Liver (tissue), 8 donors: ENCODE measurements at regions not wholly inside any gene's neighbourhood (a gene's known extent, or its start where the extent isn't known, plus 50 kb on each side); places are given as distances from the start of the nearest gene placed in this dataset.

Experiments
- DNase-seq: peaks from one replicate; pipeline ENCODE4 v3.0.0-alpha.2; 2017; ENCODE audit warnings: low spot score
- H3K27ac ChIP-seq, 2 donors: one replicate each; pipeline ENCODE4 v1.7.0; 2013; ENCODE audit warnings: inconsistent platforms in 2 of 2, low read length in 2 of 2, control low read depth in 1 of 2, low read depth in 1 of 2, mild to moderate bottlenecking in 1 of 2
- H3K27me3 ChIP-seq, 4 donors: one replicate each; pipeline versions ENCODE4 v1.6.1 to v1.7.0; 2013; ENCODE audit warnings: low read length in 3 of 4, inconsistent platforms in 1 of 4, mild to moderate bottlenecking in 1 of 4, moderate library complexity in 1 of 4; ENCODE audit not compliant: control insufficient read depth in 4 of 4, insufficient read depth in 4 of 4
- H3K36me3 ChIP-seq, 4 donors: one replicate each; pipeline versions ENCODE4 v1.6.1 to v1.7.0; 2013; ENCODE audit warnings: low read length in 3 of 4, mild to moderate bottlenecking in 3 of 4, low read depth in 1 of 4, moderate library complexity in 1 of 4; ENCODE audit not compliant: control insufficient read depth in 4 of 4, insufficient read depth in 3 of 4
- H3K4me1 ChIP-seq, 4 donors: one replicate each; pipeline versions ENCODE4 v1.6.1 to v1.7.0; 2013; ENCODE audit warnings: low read length in 3 of 4, mild to moderate bottlenecking in 3 of 4, moderate library complexity in 1 of 4; ENCODE audit not compliant: control insufficient read depth in 4 of 4, insufficient read depth in 4 of 4
- H3K4me3 ChIP-seq, 3 donors: one replicate each; pipeline versions ENCODE4 v1.6.1 to v1.7.0; 2013; ENCODE audit warnings: low read length in 3 of 3, control low read depth in 1 of 3, low read depth in 1 of 3, mild to moderate bottlenecking in 1 of 3
- H3K9ac ChIP-seq, 2 donors: one replicate each; pipeline ENCODE4 v1.7.0; 2013; ENCODE audit warnings: low read length in 2 of 2, mild to moderate bottlenecking in 2 of 2, moderate library complexity in 2 of 2, control low read depth in 1 of 2, low read depth in 1 of 2
- H3K9me3 ChIP-seq, 4 donors: one replicate each; pipeline versions ENCODE4 v1.6.1 to v1.7.0; 2013; ENCODE audit warnings: low read length in 3 of 4; ENCODE audit not compliant: control insufficient read depth in 4 of 4
- EGR1 ChIP-seq, 2 donors: IDR thresholded peaks; 2 replicates each; pipeline ENCODE4 v1.6.1; 2016 to 2018; ENCODE audit warnings: antibody characterized with exemption in 2 of 2, low read depth in 2 of 2
- FOXA1 ChIP-seq: IDR thresholded peaks from 2 replicates; pipeline ENCODE4 v1.6.1; 2016; ENCODE audit warnings: antibody characterized with exemption
- FOXA2 ChIP-seq: IDR thresholded peaks from 2 replicates; pipeline ENCODE4 v1.6.1; 2016; ENCODE audit warnings: antibody characterized with exemption
- GABPA ChIP-seq, 2 donors: IDR thresholded peaks in 1 of 2; conservative IDR thresholded peaks in 1 of 2; 2 replicates each; pipeline ENCODE4 v1.6.1; 2016; ENCODE audit warnings: antibody characterized with exemption in 2 of 2, mild to moderate bottlenecking in 1 of 2, moderate library complexity in 1 of 2
- HNF4A ChIP-seq, 2 donors: conservative IDR thresholded peaks; 2 replicates each; pipeline ENCODE4 v1.6.1; 2016; ENCODE audit warnings: antibody characterized with exemption in 2 of 2, mild to moderate bottlenecking in 2 of 2
- HNF4G ChIP-seq: IDR thresholded peaks from 2 replicates; pipeline ENCODE4 v1.6.1; 2016; ENCODE audit warnings: antibody characterized with exemption
- JUND ChIP-seq, 2 donors: IDR thresholded peaks; 2 replicates each; pipeline ENCODE4 v1.6.1; 2016; ENCODE audit warnings: antibody characterized with exemption in 2 of 2
- NR2F2 ChIP-seq: IDR thresholded peaks from 2 replicates; pipeline ENCODE4 v1.6.1; 2016; ENCODE audit warnings: antibody characterized with exemption
- RAD21 ChIP-seq, 2 donors: IDR thresholded peaks; 2 replicates each; pipeline ENCODE4 v1.6.1; 2016; ENCODE audit warnings: antibody characterized with exemption in 2 of 2, mild to moderate bottlenecking in 2 of 2
- RXRA ChIP-seq, 2 donors: IDR thresholded peaks; 2 replicates each; pipeline ENCODE4 v1.6.1; 2017 to 2018; ENCODE audit warnings: antibody characterized with exemption in 2 of 2, mild to moderate bottlenecking in 1 of 2
- SP1 ChIP-seq: IDR thresholded peaks from 2 replicates; pipeline ENCODE4 v1.6.1; 2018; ENCODE audit warnings: antibody characterized with exemption, mild to moderate bottlenecking
- TAF1 ChIP-seq: conservative IDR thresholded peaks from 2 replicates; pipeline ENCODE4 v1.6.1; 2016; ENCODE audit warnings: antibody characterized with exemption, mild to moderate bottlenecking
- WGBS: extraction: QIAGEN DNeasy Blood & Tissue Kit; methylation state at CpG from one replicate; pipeline ENCODE4 v1.1.7; 2013; 5-methylcytosine and 5-hydroxymethylcytosine counted together
- TF ChIP-seq, protein P1 (sequence below): fragments of 150-350 bp; IDR thresholded peaks from 2 replicates; pipeline ENCODE4 v1.5.1; 2017; ENCODE audit warnings: improper control_type of control experiment, low read depth, low read length; ENCODE audit not compliant: missing input control
- TF ChIP-seq, protein P2 (sequence below): IDR thresholded peaks from 2 replicates; pipeline ENCODE4 v1.6.1; 2016; ENCODE audit warnings: antibody characterized with exemption
- TF ChIP-seq, protein P3 (sequence below): IDR thresholded peaks from 2 replicates; pipeline ENCODE4 v1.6.1; 2016; ENCODE audit warnings: antibody characterized with exemption
- TF ChIP-seq, protein P4 (sequence below): IDR thresholded peaks from 2 replicates; pipeline ENCODE4 v1.6.1; 2016; ENCODE audit warnings: antibody characterized with exemption, mild to moderate bottlenecking
- donor health status: healthy.
- donor health status: healthy.
- donor health status: healthy.
- donor health status: healthy.
- donor health status: healthy.

DNA sequence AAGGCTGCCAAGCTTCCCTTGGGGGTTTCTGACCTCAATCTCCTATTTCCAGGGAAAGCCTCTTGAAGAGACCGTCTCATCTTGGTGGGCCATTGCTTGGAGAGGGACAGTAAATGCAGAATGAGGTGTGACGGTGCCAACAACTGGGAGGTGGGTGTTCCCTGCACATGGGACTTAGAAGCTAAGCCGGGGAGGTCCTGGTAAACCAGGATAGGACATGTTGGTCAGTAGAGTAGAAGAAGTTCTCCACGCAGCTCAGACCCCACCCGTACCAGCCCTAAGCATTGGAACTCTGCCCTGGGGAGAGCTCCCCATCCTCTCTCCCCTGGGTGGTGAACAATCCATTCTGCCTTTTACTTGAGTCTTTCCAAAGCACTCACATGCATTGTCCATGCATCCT is 92.0 kb downstream of the SOX1 start:
- Histone ChIP-seq H3K27ac (no peak overlapping the region), H3K36me3 (no peaks in the 10 kb centered on the region), H3K27me3 (no peaks in the 10 kb centered on the region), H3K9ac (no peak overlapping the region), H3K4me1 (no peaks in the 10 kb centered on the region), H3K4me3 (no peak overlapping the region), H3K9me3 (no peaks in the 10 kb centered on the region)
- no peak for DNase-seq
- TF ChIP-seq FOXA2 (no peak), RAD21 (IDR thresholded peaks at IDR 0.05) (no peak), JUND (IDR thresholded peaks at IDR 0.05) (no peak), NR2F2 (no peak)
- WGBS = 91% methylated on average over 5 of the region's 5 CpGs

DNA sequence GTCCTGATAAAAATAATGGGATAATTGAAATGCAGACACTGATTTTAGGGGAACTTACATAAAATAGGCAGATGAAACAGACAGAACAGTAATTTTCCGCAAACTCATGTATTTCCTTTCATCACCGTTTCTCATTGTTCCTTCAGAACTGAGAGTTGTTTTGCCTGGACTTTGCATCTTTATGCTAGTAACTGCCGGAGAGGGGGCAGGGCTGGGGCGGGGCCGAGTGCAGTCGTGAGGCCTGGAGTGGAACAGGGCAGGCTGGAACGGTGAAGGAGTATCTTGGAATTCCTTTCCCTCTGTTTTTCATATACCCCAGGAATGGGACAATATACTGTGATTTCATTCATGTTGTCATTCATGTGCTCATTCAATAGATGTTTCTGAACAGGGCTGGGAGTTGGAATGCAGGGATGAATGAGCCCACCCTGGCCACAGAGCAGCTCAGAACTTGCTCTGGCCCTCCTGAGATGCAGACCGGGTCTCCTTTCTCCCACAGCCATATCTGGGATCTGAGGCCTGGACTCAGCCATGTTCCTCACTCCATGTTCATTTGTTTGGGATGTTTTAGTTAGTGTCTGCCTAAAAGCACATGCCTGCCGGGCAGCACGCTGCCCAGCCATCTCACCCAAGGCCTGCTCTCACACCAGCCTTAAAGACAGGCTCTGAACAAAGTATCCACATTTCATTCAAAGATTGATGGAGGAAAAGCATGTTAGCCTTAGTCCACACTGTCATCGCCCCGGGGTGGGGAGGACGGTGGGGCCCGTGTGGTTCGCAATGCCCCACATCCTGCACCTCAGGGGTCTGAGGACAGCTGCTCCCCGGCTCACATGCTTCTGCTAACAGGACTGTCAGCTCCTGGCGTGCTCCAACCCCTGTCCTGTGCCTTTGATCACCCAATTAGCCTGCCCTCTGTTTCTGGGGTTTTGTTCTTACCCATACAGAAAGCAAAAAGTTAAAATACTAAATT is 92.9 kb downstream of the SOX1 start:
- no peak overlapping the region for H3K4me3 ChIP-seq
- H3K27ac ChIP-seq = no peak overlapping the region
- no peaks in the 10 kb centered on the region for H3K4me1 ChIP-seq
- no peaks in the 10 kb centered on the region for H3K36me3 ChIP-seq
- H3K9me3 ChIP-seq = no peaks in the 10 kb centered on the region
- H3K27me3 ChIP-seq = no peaks in the 10 kb centered on the region
- no peak overlapping the region for H3K9ac ChIP-seq
- WGBS = 59% methylated on average over 17 of the region's 17 CpGs
- no peak for DNase-seq
- TF ChIP-seq, protein P1, sequence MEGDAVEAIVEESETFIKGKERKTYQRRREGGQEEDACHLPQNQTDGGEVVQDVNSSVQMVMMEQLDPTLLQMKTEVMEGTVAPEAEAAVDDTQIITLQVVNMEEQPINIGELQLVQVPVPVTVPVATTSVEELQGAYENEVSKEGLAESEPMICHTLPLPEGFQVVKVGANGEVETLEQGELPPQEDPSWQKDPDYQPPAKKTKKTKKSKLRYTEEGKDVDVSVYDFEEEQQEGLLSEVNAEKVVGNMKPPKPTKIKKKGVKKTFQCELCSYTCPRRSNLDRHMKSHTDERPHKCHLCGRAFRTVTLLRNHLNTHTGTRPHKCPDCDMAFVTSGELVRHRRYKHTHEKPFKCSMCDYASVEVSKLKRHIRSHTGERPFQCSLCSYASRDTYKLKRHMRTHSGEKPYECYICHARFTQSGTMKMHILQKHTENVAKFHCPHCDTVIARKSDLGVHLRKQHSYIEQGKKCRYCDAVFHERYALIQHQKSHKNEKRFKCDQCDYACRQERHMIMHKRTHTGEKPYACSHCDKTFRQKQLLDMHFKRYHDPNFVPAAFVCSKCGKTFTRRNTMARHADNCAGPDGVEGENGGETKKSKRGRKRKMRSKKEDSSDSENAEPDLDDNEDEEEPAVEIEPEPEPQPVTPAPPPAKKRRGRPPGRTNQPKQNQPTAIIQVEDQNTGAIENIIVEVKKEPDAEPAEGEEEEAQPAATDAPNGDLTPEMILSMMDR = no peak
- TF ChIP-seq GABPA (IDR thresholded peaks at IDR 0.05 in 1 of 2, conservative IDR thresholded peaks at IDR 0.05 in 1 of 2) (no peak), HNF4A (conservative IDR thresholded peaks at IDR 0.05) (peak in 1 of 2 donors; percentile 18)

DNA sequence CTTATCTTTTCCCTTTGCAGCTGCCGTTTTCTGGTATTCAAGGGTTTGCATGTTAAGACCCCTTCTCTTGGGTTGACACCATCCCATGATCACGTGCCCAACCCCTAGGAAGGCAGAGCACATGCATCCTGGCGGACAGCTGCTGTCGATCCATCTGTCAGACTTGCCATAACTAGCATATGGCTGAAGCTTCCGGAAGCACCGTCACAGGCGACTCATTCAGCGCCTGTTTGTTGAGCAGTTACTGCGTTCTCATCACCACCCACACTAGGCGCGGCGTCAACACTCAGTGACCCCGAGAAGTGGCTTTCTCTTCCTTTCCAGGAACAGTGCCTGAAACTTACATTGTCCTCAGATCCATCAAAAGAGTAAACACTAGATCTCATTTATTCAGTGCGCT is 93.6 kb downstream of the SOX1 start:
- 88% methylated on average over 14 of the region's 14 CpGs for WGBS

More for the DNA sequence above, 93.6 kb downstream of the SOX1 start:
- H3K27me3 ChIP-seq = no peaks in the 10 kb centered on the region
- H3K9me3 ChIP-seq = no peaks in the 10 kb centered on the region
- no peak overlapping the region for H3K9ac ChIP-seq
- H3K27ac ChIP-seq = no peak overlapping the region
- no peaks in the 10 kb centered on the region for H3K4me1 ChIP-seq
- H3K4me3 ChIP-seq = no peak overlapping the region
- no peaks in the 10 kb centered on the region for H3K36me3 ChIP-seq
- TF ChIP-seq FOXA1 = no peak
- no peak for TF ChIP-seq EGR1 (IDR thresholded peaks at IDR 0.05; ENCODE audit: low read depth in 2 of 2)
- no peak for TF ChIP-seq FOXA2
- TF ChIP-seq, protein P1 = no peak
- TF ChIP-seq, protein P2, sequence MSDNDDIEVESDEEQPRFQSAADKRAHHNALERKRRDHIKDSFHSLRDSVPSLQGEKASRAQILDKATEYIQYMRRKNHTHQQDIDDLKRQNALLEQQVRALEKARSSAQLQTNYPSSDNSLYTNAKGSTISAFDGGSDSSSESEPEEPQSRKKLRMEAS = no peak
- no peak for TF ChIP-seq HNF4A (conservative IDR thresholded peaks at IDR 0.05)
- TF ChIP-seq, protein P3, sequence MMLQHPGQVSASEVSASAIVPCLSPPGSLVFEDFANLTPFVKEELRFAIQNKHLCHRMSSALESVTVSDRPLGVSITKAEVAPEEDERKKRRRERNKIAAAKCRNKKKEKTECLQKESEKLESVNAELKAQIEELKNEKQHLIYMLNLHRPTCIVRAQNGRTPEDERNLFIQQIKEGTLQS = no peak
- no peak for TF ChIP-seq NR2F2
- TF ChIP-seq HNF4G = no peak
- TF ChIP-seq TAF1 = no peak
- TF ChIP-seq JUND (IDR thresholded peaks at IDR 0.05) = no peak
- TF ChIP-seq RXRA (IDR thresholded peaks at IDR 0.05) = no peak
- TF ChIP-seq, protein P4, sequence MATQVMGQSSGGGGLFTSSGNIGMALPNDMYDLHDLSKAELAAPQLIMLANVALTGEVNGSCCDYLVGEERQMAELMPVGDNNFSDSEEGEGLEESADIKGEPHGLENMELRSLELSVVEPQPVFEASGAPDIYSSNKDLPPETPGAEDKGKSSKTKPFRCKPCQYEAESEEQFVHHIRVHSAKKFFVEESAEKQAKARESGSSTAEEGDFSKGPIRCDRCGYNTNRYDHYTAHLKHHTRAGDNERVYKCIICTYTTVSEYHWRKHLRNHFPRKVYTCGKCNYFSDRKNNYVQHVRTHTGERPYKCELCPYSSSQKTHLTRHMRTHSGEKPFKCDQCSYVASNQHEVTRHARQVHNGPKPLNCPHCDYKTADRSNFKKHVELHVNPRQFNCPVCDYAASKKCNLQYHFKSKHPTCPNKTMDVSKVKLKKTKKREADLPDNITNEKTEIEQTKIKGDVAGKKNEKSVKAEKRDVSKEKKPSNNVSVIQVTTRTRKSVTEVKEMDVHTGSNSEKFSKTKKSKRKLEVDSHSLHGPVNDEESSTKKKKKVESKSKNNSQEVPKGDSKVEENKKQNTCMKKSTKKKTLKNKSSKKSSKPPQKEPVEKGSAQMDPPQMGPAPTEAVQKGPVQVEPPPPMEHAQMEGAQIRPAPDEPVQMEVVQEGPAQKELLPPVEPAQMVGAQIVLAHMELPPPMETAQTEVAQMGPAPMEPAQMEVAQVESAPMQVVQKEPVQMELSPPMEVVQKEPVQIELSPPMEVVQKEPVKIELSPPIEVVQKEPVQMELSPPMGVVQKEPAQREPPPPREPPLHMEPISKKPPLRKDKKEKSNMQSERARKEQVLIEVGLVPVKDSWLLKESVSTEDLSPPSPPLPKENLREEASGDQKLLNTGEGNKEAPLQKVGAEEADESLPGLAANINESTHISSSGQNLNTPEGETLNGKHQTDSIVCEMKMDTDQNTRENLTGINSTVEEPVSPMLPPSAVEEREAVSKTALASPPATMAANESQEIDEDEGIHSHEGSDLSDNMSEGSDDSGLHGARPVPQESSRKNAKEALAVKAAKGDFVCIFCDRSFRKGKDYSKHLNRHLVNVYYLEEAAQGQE = no peak
- TF ChIP-seq GABPA (IDR thresholded peaks at IDR 0.05 in 1 of 2, conservative IDR thresholded peaks at IDR 0.05 in 1 of 2) = no peak
- TF ChIP-seq SP1 = no peak
- DNase-seq = no peak
